Endothelial cell (in vitro differentiated cells): ENCODE measurements at regions not wholly inside any gene's neighbourhood (a gene's known extent, or its start where the extent isn't known, plus 50 kb on each side); places are given as distances from the start of the nearest gene placed in this dataset.

Source experiments
- DNase-seq: peaks from one replicate; pipeline ENCODE4 v3.0.0; 2021; ENCODE audit warnings: low spot score
- H3K27ac Mint-ChIP-seq: one replicate; pipeline ENCODE4 v1.8.0; 2021; ENCODE audit warnings: mixed read lengths, inconsistent platforms; ENCODE audit not compliant: unreplicated experiment
- H3K27me3 Mint-ChIP-seq: one replicate; pipeline ENCODE4 v1.8.0; 2021; ENCODE audit warnings: mild to moderate bottlenecking, moderate library complexity, mixed read lengths, inconsistent platforms; ENCODE audit not compliant: unreplicated experiment
- H3K36me3 Mint-ChIP-seq: one replicate; pipeline ENCODE4 v1.8.0; 2021; ENCODE audit warnings: mild to moderate bottlenecking, low read depth, mixed read lengths, inconsistent platforms; ENCODE audit not compliant: unreplicated experiment
- H3K4me1 Mint-ChIP-seq: one replicate; pipeline ENCODE4 v1.8.0; 2021; ENCODE audit warnings: mild to moderate bottlenecking, mixed read lengths, inconsistent platforms; ENCODE audit not compliant: unreplicated experiment
- H3K4me3 Mint-ChIP-seq: one replicate; pipeline ENCODE4 v1.8.0; 2021; ENCODE audit warnings: mild to moderate bottlenecking, mixed read lengths, inconsistent platforms; ENCODE audit not compliant: unreplicated experiment
- H3K9me3 Mint-ChIP-seq: one replicate; pipeline ENCODE4 v1.8.0; 2021; ENCODE audit warnings: mixed read lengths, inconsistent platforms; ENCODE audit not compliant: unreplicated experiment
- TF ChIP-seq, protein P1 (sequence below): fragments of 200-600 bp; sonication (generic); IDR thresholded peaks from one replicate; pipeline ENCODE4 v1.5.0; 2021; ENCODE audit warnings: antibody characterized with exemption; ENCODE audit not compliant: unreplicated experiment

- H3K4me1 Mint-ChIP-seq, result no peaks in the 10 kb centered on the region
- no peaks in the 10 kb centered on the region for H3K9me3 Mint-ChIP-seq
- TF ChIP-seq, protein P1, sequence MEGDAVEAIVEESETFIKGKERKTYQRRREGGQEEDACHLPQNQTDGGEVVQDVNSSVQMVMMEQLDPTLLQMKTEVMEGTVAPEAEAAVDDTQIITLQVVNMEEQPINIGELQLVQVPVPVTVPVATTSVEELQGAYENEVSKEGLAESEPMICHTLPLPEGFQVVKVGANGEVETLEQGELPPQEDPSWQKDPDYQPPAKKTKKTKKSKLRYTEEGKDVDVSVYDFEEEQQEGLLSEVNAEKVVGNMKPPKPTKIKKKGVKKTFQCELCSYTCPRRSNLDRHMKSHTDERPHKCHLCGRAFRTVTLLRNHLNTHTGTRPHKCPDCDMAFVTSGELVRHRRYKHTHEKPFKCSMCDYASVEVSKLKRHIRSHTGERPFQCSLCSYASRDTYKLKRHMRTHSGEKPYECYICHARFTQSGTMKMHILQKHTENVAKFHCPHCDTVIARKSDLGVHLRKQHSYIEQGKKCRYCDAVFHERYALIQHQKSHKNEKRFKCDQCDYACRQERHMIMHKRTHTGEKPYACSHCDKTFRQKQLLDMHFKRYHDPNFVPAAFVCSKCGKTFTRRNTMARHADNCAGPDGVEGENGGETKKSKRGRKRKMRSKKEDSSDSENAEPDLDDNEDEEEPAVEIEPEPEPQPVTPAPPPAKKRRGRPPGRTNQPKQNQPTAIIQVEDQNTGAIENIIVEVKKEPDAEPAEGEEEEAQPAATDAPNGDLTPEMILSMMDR, result no peak
- no peak for DNase-seq
- no peak overlapping the region for H3K4me3 Mint-ChIP-seq
- H3K36me3 Mint-ChIP-seq, result no peaks in the 10 kb centered on the region
- no peaks in the 10 kb centered on the region for H3K27me3 Mint-ChIP-seq
- H3K27ac Mint-ChIP-seq, result no peak overlapping the region
Measured at GRCh38 chr4:83725336-83726085, 189.6 kb downstream of the GPAT3 start.

DNA sequence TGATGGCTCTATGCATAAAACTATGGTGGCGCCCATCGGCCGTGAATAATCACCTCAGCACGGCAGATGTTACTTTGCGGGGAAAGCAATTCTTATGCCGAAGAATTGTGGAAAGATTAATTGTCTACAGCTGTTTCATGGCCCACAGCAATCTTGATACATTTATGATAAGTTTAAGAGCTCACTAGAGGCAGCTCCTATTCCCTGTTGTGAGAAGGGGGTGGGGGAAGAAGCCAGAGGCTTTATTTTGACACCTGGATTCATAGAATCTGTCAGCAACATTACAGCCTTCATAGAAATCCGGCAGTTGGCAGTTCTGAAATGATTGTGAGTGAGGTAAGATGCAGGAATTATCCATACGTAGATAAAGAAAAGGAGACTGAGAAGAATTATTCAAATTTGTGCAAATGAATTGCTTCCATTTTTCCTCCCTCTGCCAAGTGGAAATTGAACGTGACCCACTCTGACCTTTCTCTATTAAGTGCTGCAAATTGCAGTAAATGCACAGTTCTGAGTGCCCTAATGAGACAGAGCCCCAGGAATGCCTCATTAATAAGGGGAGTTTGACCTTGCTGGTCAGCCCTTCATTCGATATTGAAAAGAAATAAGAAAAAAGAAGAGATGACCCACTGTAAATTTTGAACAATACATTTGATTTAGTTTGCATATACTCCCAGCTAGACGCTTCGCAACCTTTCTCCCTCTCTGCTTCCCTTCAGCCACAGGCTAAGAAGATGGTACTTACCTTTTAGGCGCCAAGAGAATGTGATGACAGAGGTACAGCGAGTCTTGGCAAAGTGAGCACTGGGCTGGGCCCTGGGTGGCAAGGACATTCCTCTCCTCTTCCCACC lies 188.8 kb downstream of the GPAT3 start:
- H3K27ac Mint-ChIP-seq, result no peak overlapping the region
- no peaks in the 10 kb centered on the region for H3K9me3 Mint-ChIP-seq
- no peaks in the 10 kb centered on the region for H3K36me3 Mint-ChIP-seq
- DNase-seq, result no peak
- no peaks in the 10 kb centered on the region for H3K27me3 Mint-ChIP-seq
- TF ChIP-seq, protein P1, result no peak
- H3K4me1 Mint-ChIP-seq, result no peaks in the 10 kb centered on the region
- H3K4me3 Mint-ChIP-seq, result no peak overlapping the region

- H3K9me3 Mint-ChIP-seq, result no peaks in the 10 kb centered on the region
- no peaks in the 10 kb centered on the region for H3K36me3 Mint-ChIP-seq
- H3K27me3 Mint-ChIP-seq, result no peaks in the 10 kb centered on the region
- H3K4me3 Mint-ChIP-seq, result no peak overlapping the region
- DNase-seq, result no peak
- no peak overlapping the region for H3K27ac Mint-ChIP-seq
- H3K4me1 Mint-ChIP-seq, result no peaks in the 10 kb centered on the region
- TF ChIP-seq, protein P1, result no peak
Measured at GRCh38 chr4:83723609-83724008, 187.7 kb downstream of the GPAT3 start.

- Mint-ChIP-seq H3K36me3 (no peaks in the 10 kb centered on the region), H3K27ac (no peak overlapping the region), H3K9me3 (no peaks in the 10 kb centered on the region), H3K4me3 (no peak overlapping the region), H3K27me3 (no peaks in the 10 kb centered on the region), H3K4me1 (no peaks in the 10 kb centered on the region)
- no peak for DNase-seq
- TF ChIP-seq, protein P1, result no peak
Measured at GRCh38 chr4:83722730-83723269, 186.9 kb downstream of the GPAT3 start.
